ENCODE measurements at regions not wholly inside any gene's neighbourhood (a gene's known extent, or its start where the extent isn't known, plus 50 kb on each side); places are given as distances from the start of the nearest gene placed in this dataset.

- peaks cover 3% of the 10 kb centered on the region for H3K27me3 Mint-ChIP-seq (ENCODE audit: insufficient read depth, low read depth)
- Histone ChIP-seq H3K79me2 (ENCODE audit: low read depth) (no peaks in the 10 kb centered on the region), H3K27ac (no peak overlapping the region), H3K4me3 (no peak overlapping the region), H3K9me3 (ENCODE audit: low read depth) (no peaks in the 10 kb centered on the region), H3K4me1 (no peaks in the 10 kb centered on the region), H3K27me3 (no peaks in the 10 kb centered on the region), H3K36me3 (no peaks in the 10 kb centered on the region), H3K4me2 (no peak overlapping the region), H3F3A (ENCODE audit: low read depth) (no peaks in the 10 kb centered on the region), H3K9ac (no peak overlapping the region), H2AFZ (replicated peaks) (no peak overlapping the region), H4K20me1 (ENCODE audit: low read depth) (no peaks in the 10 kb centered on the region)
- TF ChIP-seq CTCF (IDR thresholded peaks at IDR 0.05): no peak
- no peak for TF ChIP-seq EZH2phosphoT487 (IDR thresholded peaks at IDR 0.05)
- no peak for TF ChIP-seq EZH2 (IDR thresholded peaks at IDR 0.05)
- H3K9me3 Mint-ChIP-seq: peaks cover 5% of the 10 kb centered on the region
- no peak overlapping the region for H3K27ac Mint-ChIP-seq
- no peak overlapping the region for H3K4me3 Mint-ChIP-seq
- DNase-seq (ENCODE audit: low spot score): no peak
- no peaks in the 10 kb centered on the region for H3K4me1 Mint-ChIP-seq
- peaks cover 1% of the 10 kb centered on the region for H3K36me3 Mint-ChIP-seq
These were observed 86.0 kb downstream of the BUB3 start for GRCh38 chr10:123240250-123240649.

- TF ChIP-seq EZH2phosphoT487 (IDR thresholded peaks at IDR 0.05) (no peak), CTCF (IDR thresholded peaks at IDR 0.05) (no peak), EZH2 (IDR thresholded peaks at IDR 0.05) (no peak)
- H3K27ac Mint-ChIP-seq: no peak overlapping the region
- DNase-seq (ENCODE audit: low spot score): no peak
- H3K36me3 ChIP-seq: no peaks in the 10 kb centered on the region
- H3K4me2 ChIP-seq: no peak overlapping the region
- no peaks in the 10 kb centered on the region for H3K4me1 Mint-ChIP-seq
- H3K79me2 ChIP-seq (ENCODE audit: low read depth): no peaks in the 10 kb centered on the region
- no peak overlapping the region for H3K27ac ChIP-seq
- H3K27me3 ChIP-seq: no peaks in the 10 kb centered on the region
- H3K9me3 ChIP-seq (ENCODE audit: low read depth): no peaks in the 10 kb centered on the region
- peaks cover 2% of the 10 kb centered on the region for H3K27me3 Mint-ChIP-seq (ENCODE audit: insufficient read depth, low read depth)
- no peak overlapping the region for H3K9ac ChIP-seq
- no peaks in the 10 kb centered on the region for H3K4me1 ChIP-seq
- H2AFZ ChIP-seq (replicated peaks): no peak overlapping the region
- H3K4me3 ChIP-seq: no peak overlapping the region
- H3K36me3 Mint-ChIP-seq: no peaks in the 10 kb centered on the region
- H3K4me3 Mint-ChIP-seq: no peak overlapping the region
- no peaks in the 10 kb centered on the region for H3K9me3 Mint-ChIP-seq
- no peaks in the 10 kb centered on the region for H4K20me1 ChIP-seq (ENCODE audit: low read depth)
- no peaks in the 10 kb centered on the region for H3F3A ChIP-seq (ENCODE audit: low read depth)
These were observed 86.6 kb downstream of the BUB3 start for GRCh38 chr10:123240776-123241175.

GRCh38 chr10:123241391-123242141 lies 87.4 kb downstream of the BUB3 start:
- Histone ChIP-seq H3K4me2 (no peak overlapping the region), H3K9me3 (ENCODE audit: low read depth) (no peaks in the 10 kb centered on the region), H3K27ac (no peak overlapping the region), H3F3A (ENCODE audit: low read depth) (no peaks in the 10 kb centered on the region), H3K4me1 (no peaks in the 10 kb centered on the region), H3K9ac (no peak overlapping the region), H3K79me2 (ENCODE audit: low read depth) (no peaks in the 10 kb centered on the region), H4K20me1 (ENCODE audit: low read depth) (no peaks in the 10 kb centered on the region), H3K36me3 (no peaks in the 10 kb centered on the region), H2AFZ (replicated peaks) (no peak overlapping the region), H3K27me3 (no peaks in the 10 kb centered on the region), H3K4me3 (no peak overlapping the region)
- no peak overlapping the region for H3K27ac Mint-ChIP-seq
- H3K4me3 Mint-ChIP-seq: no peak overlapping the region
- H3K9me3 Mint-ChIP-seq: no peaks in the 10 kb centered on the region
- no peak for TF ChIP-seq EZH2phosphoT487 (IDR thresholded peaks at IDR 0.05)
- TF ChIP-seq EZH2 (IDR thresholded peaks at IDR 0.05): no peak
- TF ChIP-seq CTCF (IDR thresholded peaks at IDR 0.05): no peak
- no peak for DNase-seq (ENCODE audit: low spot score)
- no peaks in the 10 kb centered on the region for H3K36me3 Mint-ChIP-seq
- H3K4me1 Mint-ChIP-seq: no peaks in the 10 kb centered on the region
- H3K27me3 Mint-ChIP-seq (ENCODE audit: insufficient read depth, low read depth): peaks cover 2% of the 10 kb centered on the region

Measured in neural progenitor cell (in vitro differentiated cells).